OCI-M2 (cell line): ENCODE measurements at regions not wholly inside any gene's neighbourhood (a gene's known extent, or its start where the extent isn't known, plus 50 kb on each side); places are given as distances from the start of the nearest gene placed in this dataset.
"Not testable (repeated sequence)": the region's sequence is repeated elsewhere in the genome, so short reads cannot be mapped to it uniquely, and the experiment has no call there.

Source experiments
- DNase-seq: peaks from one replicate; lab custom pipeline; 2025; ENCODE audit not compliant: unreplicated experiment; lab: John Stamatoyannopoulos, UW

DNA sequence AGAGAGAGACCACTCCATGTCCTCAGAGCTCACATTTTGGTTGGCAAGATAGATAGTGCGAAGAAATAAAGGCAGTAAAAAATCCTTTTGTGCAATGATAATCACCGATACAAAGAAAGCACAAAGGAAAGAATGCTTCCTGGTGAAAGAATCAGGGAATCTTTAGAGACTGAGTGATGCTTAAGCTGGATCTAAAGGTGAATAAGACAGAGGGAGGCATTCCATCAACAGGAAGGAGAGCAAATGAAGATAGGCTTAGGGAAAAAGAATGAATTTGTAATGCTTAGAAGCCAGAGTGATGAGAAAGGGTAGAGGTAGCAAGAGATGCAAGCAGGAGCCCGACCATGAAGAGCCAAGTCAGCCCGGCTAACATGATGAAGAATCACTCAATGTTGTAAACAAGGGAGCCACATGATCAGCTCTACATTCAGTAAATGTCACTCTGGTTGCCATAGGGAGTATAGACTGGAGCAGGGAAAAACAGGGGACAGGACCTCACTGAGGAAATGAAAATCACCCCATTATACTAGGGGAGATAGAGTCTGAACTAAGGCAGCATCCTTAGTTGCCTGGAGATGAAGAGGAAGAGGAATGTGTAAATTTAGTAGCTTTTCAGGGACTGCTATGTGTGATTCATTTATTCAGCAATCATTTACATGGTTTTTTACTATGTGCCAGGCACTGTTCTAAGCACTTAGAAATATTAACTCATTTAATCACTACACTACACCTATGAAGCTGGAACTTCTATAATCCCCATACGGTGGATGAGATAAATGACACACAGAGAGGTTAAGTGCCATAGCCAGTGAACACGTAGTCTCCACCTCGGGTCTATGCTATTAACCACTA, 402.6 kb upstream of the NFIA start:
- no peak for DNase-seq

DNA sequence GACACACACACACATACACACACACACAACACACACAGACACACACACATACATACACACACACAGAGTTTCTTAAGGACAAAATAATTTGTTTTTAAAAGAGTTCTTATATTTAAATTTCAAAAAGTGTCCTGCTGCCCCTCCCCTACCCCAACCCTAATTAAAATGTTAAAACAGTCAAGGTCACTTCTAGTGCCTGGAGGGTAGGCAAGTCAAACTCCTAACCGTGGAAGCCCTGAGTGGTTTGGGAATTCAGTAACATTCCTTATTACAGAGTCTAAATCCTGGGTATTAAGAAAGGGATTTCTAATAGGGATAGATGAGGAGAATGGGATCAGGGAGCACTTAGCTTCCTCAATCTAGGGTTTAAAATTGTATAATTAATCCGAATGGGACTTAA, 403.6 kb upstream of the NFIA start:
- no peak for DNase-seq

- no peak for DNase-seq
These were observed 404.0 kb upstream of the NFIA start for GRCh38 chr1:60678391-60678790.

DNA sequence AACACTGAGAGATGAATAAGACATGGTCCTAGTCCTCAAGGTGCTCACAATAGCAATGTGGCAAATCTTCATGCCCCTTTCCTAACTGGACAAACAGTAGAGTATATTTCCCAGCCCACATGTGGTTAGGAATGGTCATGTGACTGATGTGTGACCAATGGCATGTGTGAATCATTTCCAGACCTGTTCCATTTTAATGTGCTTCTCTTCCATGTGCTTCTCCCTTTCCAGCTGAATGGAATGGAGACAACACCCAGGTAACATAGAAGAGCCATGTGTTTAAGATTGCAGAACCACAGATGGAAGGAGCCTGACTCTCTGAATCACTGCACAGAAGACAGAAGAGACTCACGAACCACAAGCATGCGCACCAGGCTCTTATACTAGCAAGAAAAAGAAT, 409.9 kb upstream of the NFIA start:
- no peak for DNase-seq

DNA sequence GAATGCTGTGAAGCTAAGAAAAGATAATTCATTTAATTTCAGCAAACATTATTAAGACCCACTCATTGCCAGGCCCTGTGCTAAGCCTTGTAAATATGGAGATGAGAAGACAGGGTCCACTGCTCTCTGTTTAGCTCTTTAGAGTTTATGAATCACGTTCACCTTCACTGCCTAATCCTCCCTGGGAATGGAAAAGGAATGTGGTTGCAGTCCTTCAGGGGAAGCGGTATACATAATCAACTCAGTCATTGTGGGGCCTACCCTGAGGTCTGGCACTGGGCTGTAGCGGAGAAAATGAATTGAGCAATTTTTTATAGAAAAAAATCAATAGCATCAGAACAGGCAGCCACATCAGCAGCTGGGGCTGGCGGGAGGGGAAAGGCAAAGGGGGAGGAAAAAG, 412.1 kb upstream of the NFIA start:
- no peak for DNase-seq

- no peak for DNase-seq
These were observed 413.8 kb upstream of the NFIA start for GRCh38 chr1:60668585-60668984.

DNA sequence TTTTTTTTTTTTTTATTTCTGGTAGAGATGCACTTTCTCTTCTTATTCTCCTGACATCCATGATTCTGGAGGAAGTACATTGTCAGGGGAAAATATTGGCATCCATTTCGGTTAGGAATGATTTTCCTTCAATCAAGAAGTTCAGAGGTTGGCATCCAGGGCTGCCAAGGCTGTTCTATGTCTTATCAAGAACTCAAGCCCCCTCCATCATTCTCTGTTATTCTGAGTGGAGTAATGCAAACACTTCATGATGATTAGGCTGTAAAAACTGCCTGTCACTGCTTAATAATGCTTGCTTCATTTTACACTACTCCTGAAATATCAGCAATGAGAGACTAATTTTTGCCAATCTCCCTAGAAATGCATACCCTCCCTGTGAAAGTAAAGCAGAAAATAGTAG, 417.1 kb upstream of the NFIA start:
- no peak for DNase-seq

GRCh38 chr1:60664086-60664625, 418.2 kb upstream of the NFIA start:
- DNase-seq: no peak

GRCh38 chr1:60662486-60663044, 419.8 kb upstream of the NFIA start:
- no peak for DNase-seq

GRCh38 chr1:60657926-60658325, 424.4 kb upstream of the NFIA start:
- no peak for DNase-seq

- no peak for DNase-seq
These were observed 426.5 kb upstream of the NFIA start for GRCh38 chr1:60655679-60656355.

- DNase-seq: not testable (repeated sequence)
These were observed 442.3 kb upstream of the NFIA start for GRCh38 chr1:60640033-60640551.

DNA sequence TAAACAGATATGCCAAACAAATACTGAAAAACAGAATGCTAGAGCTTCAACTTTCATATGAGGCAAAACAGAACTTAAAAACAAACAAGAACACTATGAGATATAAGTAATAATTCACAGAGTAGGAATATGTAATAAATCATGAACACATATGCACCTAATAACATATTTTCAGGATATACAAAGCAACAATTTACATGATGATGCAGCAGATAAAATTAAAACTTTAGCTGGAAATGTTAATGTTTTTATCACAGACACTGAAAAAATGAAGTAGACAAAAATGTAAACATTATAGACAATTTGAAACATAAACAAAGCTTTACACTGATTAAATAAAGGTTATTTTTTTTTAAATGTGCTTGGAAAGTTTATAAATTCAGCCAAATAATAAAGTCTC, 443.1 kb upstream of the NFIA start:
- DNase-seq: no peak

- no peak for DNase-seq
These were observed 444.7 kb upstream of the NFIA start for GRCh38 chr1:60637651-60638050.

- DNase-seq: no peak
These were observed 445.4 kb upstream of the NFIA start for GRCh38 chr1:60636946-60637345.

GRCh38 chr1:60634106-60634505, 448.3 kb upstream of the NFIA start:
- no peak for DNase-seq

GRCh38 chr1:60622486-60622885, 459.9 kb upstream of the NFIA start:
- no peak for DNase-seq

DNA sequence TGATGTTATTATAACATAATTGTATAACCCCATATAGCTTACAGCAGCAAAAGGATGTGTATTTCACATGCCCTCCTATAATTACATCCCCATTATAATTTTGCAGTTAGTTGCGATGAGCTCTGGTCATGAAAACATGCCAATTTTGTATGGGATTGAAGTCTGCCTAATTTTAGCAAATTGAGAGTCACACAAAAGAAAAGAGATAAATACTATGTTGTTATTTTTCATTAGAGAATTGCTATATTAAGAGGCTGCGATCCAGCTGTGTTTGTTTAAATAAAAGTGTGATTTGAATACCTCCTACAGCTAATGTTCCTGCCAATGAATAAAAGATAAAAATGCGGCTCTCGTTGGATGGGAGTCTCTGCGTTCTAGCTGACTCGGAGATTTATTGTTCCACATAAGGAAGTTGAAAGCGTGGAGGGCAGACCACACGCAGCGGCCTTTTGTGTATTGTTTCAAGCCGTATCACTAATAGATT, 461.0 kb upstream of the NFIA start:
- no peak for DNase-seq

DNA sequence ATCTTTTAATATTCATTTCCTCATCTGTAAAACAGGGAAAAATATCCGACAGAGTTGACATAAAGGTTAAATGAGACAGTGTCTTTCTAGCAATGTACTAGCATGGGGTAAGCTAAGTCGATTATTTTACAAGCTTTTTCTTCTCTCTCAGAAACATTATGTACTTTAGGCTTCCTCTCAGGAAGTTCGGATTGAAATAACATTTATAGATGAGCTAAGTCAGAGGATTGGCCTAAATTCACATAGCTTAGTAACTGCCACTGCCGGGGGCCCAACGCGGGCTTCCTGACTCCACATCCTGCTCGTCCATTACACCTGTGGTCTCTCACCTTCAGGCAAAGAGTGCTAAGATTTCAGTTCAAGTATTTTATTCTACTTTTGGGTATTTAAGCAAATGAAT, 462.3 kb upstream of the NFIA start:
- no peak for DNase-seq

DNA sequence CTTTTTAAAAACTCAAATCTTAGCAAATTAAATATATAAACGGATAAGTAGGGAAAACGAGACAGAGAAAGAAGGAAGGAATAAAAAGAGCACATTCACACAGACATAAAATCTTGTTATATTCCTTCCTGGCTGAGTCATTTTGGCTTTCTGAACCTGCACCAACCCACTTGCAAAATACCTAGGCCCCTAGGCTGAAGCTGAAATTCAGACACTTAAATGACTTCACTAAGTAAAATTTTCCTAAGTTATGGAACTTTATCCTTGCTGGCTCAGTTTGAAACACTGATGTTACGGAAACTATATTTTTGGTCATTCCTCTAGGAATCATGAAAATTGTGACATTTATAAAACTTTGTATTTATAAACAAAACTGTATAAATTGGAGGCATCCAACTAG, 462.8 kb upstream of the NFIA start:
- no peak for DNase-seq

- no peak for DNase-seq
These were observed 466.7 kb upstream of the NFIA start for GRCh38 chr1:60615666-60616065.

- no peak for DNase-seq
These were observed 469.6 kb upstream of the NFIA start for GRCh38 chr1:60612790-60613189.
